ENCODE measurements at regions not wholly inside any gene's neighbourhood (a gene's known extent, or its start where the extent isn't known, plus 50 kb on each side); places are given as distances from the start of the nearest gene placed in this dataset.

GRCh38 chr3:18630295-18630694 is 205.2 kb upstream of the SATB1 start:
- TF ChIP-seq, protein P1, sequence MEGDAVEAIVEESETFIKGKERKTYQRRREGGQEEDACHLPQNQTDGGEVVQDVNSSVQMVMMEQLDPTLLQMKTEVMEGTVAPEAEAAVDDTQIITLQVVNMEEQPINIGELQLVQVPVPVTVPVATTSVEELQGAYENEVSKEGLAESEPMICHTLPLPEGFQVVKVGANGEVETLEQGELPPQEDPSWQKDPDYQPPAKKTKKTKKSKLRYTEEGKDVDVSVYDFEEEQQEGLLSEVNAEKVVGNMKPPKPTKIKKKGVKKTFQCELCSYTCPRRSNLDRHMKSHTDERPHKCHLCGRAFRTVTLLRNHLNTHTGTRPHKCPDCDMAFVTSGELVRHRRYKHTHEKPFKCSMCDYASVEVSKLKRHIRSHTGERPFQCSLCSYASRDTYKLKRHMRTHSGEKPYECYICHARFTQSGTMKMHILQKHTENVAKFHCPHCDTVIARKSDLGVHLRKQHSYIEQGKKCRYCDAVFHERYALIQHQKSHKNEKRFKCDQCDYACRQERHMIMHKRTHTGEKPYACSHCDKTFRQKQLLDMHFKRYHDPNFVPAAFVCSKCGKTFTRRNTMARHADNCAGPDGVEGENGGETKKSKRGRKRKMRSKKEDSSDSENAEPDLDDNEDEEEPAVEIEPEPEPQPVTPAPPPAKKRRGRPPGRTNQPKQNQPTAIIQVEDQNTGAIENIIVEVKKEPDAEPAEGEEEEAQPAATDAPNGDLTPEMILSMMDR (IDR thresholded peaks at IDR 0.05; ENCODE audit: borderline replicate concordance, extremely low read depth, low read length, poor library complexity, severe bottlenecking), result no peak
- TF ChIP-seq EZH2 (IDR thresholded peaks at IDR 0.05; ENCODE audit: borderline replicate concordance, low read depth, low read length, severe bottlenecking), result no peak

All from DND-41 (cell line).